ENCODE measurements at regions not wholly inside any gene's neighbourhood (a gene's known extent, or its start where the extent isn't known, plus 50 kb on each side); places are given as distances from the start of the nearest gene placed in this dataset.
"Not testable (repeated sequence)": the region's sequence is repeated elsewhere in the genome, so short reads cannot be mapped to it uniquely, and the experiment has no call there.

DNA sequence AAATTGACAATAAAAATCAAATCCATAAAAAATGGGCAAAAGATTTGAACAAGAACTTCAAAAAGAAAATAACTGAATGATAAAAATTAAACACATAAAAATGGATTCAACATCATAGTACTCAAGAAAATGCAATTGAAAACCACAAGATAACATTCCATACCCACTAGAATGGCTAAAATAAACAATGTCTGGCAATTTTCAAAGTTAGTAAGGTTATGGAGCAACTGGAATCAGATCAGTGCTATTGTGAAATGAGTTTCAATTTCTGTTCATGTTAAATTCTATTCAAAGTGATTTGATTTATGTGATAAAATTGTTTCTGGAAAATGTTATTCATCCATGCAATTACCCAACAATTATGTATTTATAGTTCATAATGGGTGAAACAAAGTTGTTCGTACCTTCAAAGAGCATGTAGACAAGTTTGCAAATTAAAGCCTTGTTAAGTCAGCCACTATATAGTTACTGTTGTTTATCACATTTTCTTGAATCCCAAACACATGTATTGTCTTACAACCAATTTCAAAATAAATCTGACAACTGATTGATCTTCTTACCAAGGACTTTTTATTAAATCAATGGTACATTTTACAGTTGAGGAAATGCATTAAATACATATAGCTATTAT is 151.5 kb upstream of the CENPW start:
- H3K27ac Mint-ChIP-seq = no peak overlapping the region
- H3K27me3 Mint-ChIP-seq = no peaks in the 10 kb centered on the region
- no peak for ATAC-seq
- H3K9me3 Mint-ChIP-seq = peaks cover 0 to 2% (median 0%) of the 10 kb centered on the region in 9 donors
- H3K36me3 Mint-ChIP-seq = peaks cover 0 to 10% (median 0%) of the 10 kb centered on the region in 3 donors
- no peaks in the 10 kb centered on the region for H3K4me1 Mint-ChIP-seq
- H3K4me3 Mint-ChIP-seq = no peak overlapping the region
- no peak for DNase-seq
- POLR2A ChIA-PET = no interaction called here

DNA sequence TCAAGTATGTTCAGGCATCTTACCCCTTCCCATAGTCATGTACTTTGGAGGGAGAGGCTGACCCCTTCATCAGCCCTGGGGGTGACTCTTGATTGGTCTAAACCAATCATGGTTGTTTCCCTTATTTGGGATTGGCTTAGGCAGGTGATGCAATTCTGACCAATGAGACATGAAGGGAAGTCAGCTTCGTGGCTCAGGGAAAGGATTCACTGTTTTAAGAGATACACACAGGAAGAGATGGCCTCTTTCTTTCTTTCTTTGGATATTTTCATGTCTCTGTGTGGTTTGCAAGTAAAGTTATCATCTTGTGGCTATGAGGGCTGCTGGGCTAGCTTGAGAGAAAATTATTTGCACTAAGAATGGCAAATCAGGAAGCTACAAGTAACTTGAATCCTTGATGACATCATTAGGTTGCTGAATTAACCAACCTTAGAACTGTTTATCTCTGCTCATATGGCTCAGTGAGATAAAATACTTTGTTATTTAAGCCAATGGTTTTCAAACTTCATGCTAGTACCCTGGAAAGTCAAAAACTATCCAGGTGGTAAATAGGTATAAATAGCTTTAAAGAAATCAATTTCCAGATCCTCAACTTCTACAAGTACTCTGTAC is 144.2 kb upstream of the CENPW start:
- H3K9me3 Mint-ChIP-seq = peaks cover 0 to 3% (median 0%) of the 10 kb centered on the region in 9 donors
- H3K4me1 Mint-ChIP-seq = no peaks in the 10 kb centered on the region
- POLR2A ChIA-PET = no interaction called here
- H3K27me3 Mint-ChIP-seq = no peaks in the 10 kb centered on the region
- ATAC-seq (no peak), DNase-seq (no peak)
- H3K4me3 Mint-ChIP-seq = no peak overlapping the region
- H3K27ac Mint-ChIP-seq = no peak overlapping the region
- H3K36me3 Mint-ChIP-seq = peaks cover 3 to 12% (median 6%) of the 10 kb centered on the region in 3 donors

DNA sequence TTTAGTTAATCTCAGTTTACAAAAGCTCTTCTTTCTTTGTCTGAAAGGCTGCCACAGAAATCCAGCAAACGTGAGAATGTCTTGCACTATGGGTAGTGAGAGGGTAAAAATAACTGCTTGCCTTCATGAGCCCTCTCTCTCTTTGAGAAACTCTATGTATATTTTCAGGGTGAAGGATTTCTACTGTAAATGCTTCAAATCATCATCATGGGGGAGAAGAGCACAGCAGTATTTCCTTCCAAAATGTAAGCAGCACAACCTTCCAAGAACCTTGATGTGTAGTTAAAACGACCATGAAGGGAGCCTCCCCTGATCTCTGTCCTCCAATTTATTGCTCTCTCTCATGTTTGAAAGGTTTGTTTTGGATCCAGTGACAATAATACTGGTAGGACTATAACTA is 141.3 kb upstream of the CENPW start:
- no peak overlapping the region for H3K27ac Mint-ChIP-seq
- H3K4me1 Mint-ChIP-seq = no peaks in the 10 kb centered on the region
- H3K4me3 Mint-ChIP-seq = no peak overlapping the region
- POLR2A ChIA-PET = no interaction called here
- DNase-seq (no peak), ATAC-seq (no peak)
- no peaks in the 10 kb centered on the region for H3K27me3 Mint-ChIP-seq
- peaks cover 0 to 3% (median 0%) of the 10 kb centered on the region in 9 donors for H3K9me3 Mint-ChIP-seq
- H3K36me3 Mint-ChIP-seq = peaks cover 3 to 12% (median 6%) of the 10 kb centered on the region in 3 donors

DNA sequence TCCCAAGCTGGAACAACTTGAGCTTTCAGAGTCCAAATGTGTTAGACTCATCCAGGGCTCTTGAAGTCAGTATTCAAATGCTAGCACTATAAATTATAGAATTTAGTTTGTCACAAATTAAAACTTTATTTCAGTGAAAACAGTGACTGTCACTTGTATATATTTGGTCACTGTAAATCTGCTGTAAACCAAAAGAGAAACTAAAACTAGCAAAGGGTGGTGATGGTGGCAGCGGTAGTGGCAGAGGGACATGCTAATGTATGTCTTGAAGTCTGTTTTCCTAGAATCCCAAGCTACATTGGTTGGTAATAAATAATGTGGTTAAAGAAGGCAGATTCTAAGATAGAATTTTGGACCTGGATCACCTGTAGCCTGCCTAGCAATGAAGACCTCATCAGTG is 140.4 kb upstream of the CENPW start:
- DNase-seq (no peak), ATAC-seq (no peak)
- Mint-ChIP-seq H3K9me3 (no peaks in the 10 kb centered on the region), H3K4me3 (peak overlapping the region in 1 of 10 donors; percentile 44), H3K4me1 (no peaks in the 10 kb centered on the region), H3K36me3 (peaks cover 3 to 12% (median 6%) of the 10 kb centered on the region in 3 donors), H3K27ac (no peak overlapping the region), H3K27me3 (no peaks in the 10 kb centered on the region)
- POLR2A ChIA-PET = no interaction called here

DNA sequence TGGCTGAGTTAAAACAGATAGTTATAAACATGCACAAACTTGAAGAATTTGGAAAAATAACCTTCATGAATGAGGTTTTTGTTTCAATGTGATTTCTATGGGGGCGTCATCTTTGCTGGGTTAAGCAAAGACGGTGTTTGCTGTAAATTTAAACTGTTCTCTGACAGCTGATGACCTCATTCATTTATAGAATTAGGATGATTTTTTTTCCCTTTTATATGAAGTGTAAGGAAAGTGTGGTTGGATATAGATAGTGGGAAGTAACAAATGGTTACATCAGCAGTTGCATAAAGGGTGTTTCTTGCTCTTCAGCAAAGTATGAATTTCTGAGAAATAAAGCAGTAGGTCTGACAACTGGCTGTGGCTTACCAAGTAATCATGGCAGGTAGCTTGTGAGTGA is 137.2 kb upstream of the CENPW start:
- DNase-seq (no peak), ATAC-seq (no peak)
- Mint-ChIP-seq H3K4me3 (no peak overlapping the region), H3K27me3 (no peaks in the 10 kb centered on the region), H3K4me1 (no peaks in the 10 kb centered on the region), H3K27ac (no peak overlapping the region), H3K9me3 (no peaks in the 10 kb centered on the region), H3K36me3 (peaks cover 3 to 6% (median 5%) of the 10 kb centered on the region in 3 donors)
- POLR2A ChIA-PET = no interaction called here

DNA sequence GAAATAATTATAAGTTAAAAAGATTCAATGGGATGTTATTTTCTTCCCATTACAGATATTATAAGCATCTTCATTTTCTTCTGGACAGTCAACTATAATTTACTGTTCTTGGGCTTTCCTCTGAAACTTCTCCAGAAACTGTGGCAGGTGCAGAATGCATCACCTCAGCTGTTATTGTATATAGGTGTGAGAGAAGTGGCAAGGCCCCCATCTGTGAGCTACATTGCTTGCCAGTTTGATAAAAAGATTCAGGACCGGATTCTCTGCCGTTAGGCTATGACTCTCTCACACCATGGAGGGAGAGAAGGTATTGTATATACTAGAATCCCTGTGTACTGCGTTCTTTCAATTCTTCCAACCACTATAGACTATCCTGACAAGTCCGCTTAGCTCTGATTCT is 135.8 kb upstream of the CENPW start:
- POLR2A ChIA-PET = no interaction called here
- H3K9me3 Mint-ChIP-seq = no peaks in the 10 kb centered on the region
- DNase-seq (no peak), ATAC-seq (no peak)
- H3K27ac Mint-ChIP-seq = no peak overlapping the region
- no peaks in the 10 kb centered on the region for H3K4me1 Mint-ChIP-seq
- H3K27me3 Mint-ChIP-seq = no peaks in the 10 kb centered on the region
- peaks cover 0 to 6% (median 2%) of the 10 kb centered on the region in 3 donors for H3K36me3 Mint-ChIP-seq
- H3K4me3 Mint-ChIP-seq = no peak overlapping the region

DNA sequence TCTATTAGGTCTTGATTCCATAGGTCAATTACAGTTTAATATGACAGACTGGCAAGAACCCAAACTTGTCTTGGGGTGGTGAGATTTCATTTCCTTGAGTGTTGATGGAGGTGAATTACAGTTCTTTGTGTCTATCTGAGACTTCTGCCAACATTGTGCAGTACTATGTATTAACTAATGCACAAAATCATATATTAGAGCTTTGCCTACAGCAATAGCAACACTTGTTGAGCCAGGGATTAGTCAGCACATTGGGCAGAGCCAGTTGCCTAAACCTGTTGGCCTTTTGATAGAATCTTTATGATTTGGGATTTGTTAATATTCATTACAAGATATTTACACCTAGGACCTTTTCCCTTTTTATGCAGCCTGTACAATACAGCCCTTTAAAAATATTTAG is 135.3 kb upstream of the CENPW start:
- DNase-seq (no peak), ATAC-seq (no peak)
- POLR2A ChIA-PET = no interaction called here
- peaks cover 0 to 5% (median 2%) of the 10 kb centered on the region in 3 donors for H3K36me3 Mint-ChIP-seq
- no peaks in the 10 kb centered on the region for H3K4me1 Mint-ChIP-seq
- no peak overlapping the region for H3K4me3 Mint-ChIP-seq
- H3K27me3 Mint-ChIP-seq = no peaks in the 10 kb centered on the region
- no peak overlapping the region for H3K27ac Mint-ChIP-seq
- no peaks in the 10 kb centered on the region for H3K9me3 Mint-ChIP-seq

DNA sequence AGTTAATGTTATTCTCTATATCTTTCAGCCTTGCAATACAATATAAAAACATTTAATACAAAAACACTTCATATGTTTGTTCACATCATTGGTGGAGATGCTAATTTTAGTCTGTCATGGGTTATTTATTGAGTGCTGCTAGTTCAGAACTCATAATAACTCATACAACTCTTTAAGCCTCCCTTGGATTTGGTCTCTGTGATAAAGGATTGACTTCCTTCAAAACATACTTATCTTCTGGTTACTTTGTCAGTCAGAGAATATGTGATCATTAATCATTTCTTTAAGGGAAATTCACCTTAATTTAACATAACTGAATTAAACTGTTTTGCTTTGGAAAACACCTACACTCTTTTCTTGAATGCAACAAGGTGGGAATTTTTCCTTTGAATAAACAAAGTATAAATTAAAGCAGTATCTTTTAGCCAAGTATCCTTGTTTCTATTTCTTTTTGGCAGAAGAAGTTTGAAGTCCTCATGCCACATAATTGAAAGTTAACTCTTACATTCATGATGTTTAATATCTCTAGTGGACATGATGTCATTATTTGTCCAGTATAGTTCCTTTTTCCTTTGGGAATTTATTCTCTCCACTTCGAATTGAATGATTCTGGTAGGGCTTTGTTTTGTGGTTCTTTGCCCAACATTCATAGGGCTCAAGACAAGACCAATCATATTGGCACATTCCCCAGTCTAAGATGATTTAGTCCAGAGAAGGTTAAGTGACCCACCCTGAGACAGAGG is 133.2 kb upstream of the CENPW start:
- Mint-ChIP-seq H3K27ac (no peak overlapping the region), H3K4me1 (no peaks in the 10 kb centered on the region), H3K4me3 (no peak overlapping the region), H3K36me3 (peaks cover 0 to 2% (median 0%) of the 10 kb centered on the region in 3 donors), H3K9me3 (peaks cover 0 to 3% (median 0%) of the 10 kb centered on the region in 9 donors), H3K27me3 (no peaks in the 10 kb centered on the region)
- POLR2A ChIA-PET = no interaction called here
- ATAC-seq (no peak), DNase-seq (no peak)

DNA sequence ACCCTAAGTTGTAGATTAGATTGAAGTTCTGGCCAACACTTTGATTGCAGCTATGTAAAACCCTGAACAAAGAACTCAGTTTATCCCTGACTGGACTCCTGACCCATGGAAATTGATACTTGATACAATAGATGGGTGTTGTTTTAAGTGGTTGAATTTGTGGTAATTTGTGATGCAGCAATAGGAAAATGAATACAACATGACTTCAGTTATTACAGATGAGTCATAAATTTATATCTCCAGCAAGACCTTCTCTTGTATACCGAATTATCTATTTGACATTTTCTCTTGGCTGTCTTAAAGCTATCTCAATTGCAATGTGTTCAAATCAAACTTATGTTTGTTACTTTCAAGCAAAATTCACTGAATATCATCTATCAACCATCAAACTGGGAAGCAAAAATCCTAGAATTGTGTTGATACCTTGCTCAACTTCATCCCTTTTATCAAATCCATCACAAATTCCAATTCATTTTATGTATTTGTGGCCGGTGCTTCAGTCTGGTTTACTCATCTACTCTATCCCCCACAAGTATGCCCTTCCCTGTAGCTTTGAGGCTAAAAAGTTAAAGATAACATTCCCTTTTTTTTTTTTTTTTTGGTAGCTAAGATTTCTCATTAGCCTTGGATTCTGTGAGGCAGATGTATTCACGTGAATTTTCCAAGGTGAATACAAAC is 129.4 kb upstream of the CENPW start:
- Mint-ChIP-seq H3K9me3 (peaks cover 0 to 3% (median 0%) of the 10 kb centered on the region in 9 donors), H3K27me3 (no peaks in the 10 kb centered on the region), H3K27ac (no peak overlapping the region), H3K4me1 (no peaks in the 10 kb centered on the region), H3K4me3 (no peak overlapping the region), H3K36me3 (peaks cover 0 to under 1% (median 0%) of the 10 kb centered on the region in 3 donors)
- DNase-seq (no peak), ATAC-seq (no peak)
- POLR2A ChIA-PET = no interaction called here

DNA sequence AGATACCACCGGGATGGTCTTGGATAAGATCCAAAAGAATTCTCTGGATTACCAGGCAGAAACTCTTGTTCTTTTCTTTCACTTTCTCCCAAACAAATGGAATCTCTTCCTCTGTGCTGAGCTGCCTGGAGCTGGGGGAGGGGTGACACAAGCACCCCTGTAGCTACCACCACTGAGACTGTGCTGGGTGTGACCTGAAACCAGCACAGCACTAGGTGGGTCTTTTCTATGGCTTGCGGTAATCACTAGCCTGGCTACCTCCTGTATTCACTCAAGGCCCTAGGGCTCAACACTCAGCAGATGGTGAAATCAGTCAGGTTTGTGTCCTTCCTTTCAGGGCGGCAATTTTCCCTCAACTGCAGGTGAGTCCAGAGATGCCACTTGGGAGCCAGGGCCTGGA is 122.4 kb upstream of the CENPW start:
- Mint-ChIP-seq H3K4me1 (no peaks in the 10 kb centered on the region), H3K27me3 (no peaks in the 10 kb centered on the region), H3K27ac (no peak overlapping the region), H3K36me3 (peaks cover 8 to 37% (median 36%) of the 10 kb centered on the region in 3 donors), H3K4me3 (no peak overlapping the region), H3K9me3 (peaks cover 0 to 12% (median 5%) of the 10 kb centered on the region in 9 donors)
- ATAC-seq = no peak
- POLR2A ChIA-PET = no interaction called here
- no peak for DNase-seq

DNA sequence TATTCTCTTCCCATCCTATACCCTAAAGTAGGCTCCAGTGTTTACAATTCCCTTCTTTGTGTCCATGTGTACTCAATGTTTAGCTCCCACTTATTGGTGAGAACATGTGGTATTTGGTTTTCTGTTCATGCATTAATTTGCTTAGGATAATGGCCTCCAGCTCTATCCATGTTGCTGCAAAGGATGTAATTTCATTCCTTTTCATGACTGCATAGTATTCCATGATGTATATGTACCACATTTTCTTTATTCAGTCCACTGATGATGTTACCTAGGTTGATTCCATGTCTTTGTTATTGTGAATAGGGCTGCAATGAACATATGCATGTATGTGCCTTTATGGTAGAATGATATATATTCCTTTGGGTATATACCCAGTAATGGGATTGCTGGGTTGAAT is 119.0 kb upstream of the CENPW start:
- peaks cover 10 to 41% (median 36%) of the 10 kb centered on the region in 3 donors for H3K36me3 Mint-ChIP-seq
- H3K4me3 Mint-ChIP-seq, DNase-seq, H3K27ac Mint-ChIP-seq, ATAC-seq, H3K4me1 Mint-ChIP-seq, H3K27me3 Mint-ChIP-seq, POLR2A ChIA-PET: not testable (repeated sequence)
- H3K9me3 Mint-ChIP-seq = peaks cover 0 to 12% (median 5%) of the 10 kb centered on the region in 9 donors

DNA sequence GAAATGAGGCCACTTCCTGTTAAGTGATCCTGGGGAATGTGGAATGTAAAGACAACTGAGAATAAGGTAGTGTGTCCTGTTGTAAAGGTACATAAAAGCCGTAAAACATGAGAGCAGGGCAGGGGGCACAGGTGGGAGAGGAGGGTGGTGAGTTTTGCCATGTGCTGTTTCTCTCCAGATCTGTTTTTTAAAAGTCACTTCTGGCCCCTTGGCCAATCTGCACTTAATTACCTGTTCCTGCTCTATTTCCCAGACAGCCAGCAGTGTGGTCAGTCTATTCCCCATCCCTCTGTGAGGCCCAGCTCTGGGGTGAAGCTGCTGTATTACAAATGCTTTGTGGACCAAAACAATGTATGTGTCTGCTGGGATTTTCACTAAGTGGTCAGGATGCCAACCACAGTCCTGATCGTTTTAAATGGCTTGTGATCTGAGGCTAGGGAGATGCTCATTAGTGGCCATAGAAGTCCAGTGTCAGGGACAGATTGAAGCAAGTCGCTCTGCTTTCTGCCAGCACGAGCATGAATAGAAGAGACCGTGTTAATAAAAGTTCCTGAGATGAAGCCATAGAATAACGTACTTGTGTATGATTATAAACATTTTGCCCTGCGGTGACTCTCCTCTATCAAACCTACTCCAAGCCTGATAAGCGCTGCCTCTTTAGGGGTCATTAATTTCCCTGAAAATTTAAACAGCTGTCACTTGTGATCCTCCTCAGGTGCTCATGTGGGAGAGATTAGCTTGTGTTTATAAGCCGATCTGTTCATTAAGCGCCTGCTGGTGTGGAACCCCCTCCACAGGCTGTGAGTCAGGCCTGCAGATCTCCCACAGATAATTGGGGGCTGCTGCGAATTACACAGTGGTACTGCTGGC is 111.8 kb upstream of the CENPW start:
- H3K4me1 Mint-ChIP-seq = no peaks in the 10 kb centered on the region
- peaks cover 0 to 4% (median 2%) of the 10 kb centered on the region in 3 donors for H3K36me3 Mint-ChIP-seq
- no peak for ATAC-seq
- no peak overlapping the region for H3K27ac Mint-ChIP-seq
- H3K27me3 Mint-ChIP-seq = no peaks in the 10 kb centered on the region
- H3K4me3 Mint-ChIP-seq = no peak overlapping the region
- POLR2A ChIA-PET = no interaction called here
- no peaks in the 10 kb centered on the region for H3K9me3 Mint-ChIP-seq
- no peak for DNase-seq

Data from naive thymus-derived CD8-positive, alpha-beta T cell (primary cell).